Activated CD8-positive, alpha-beta T cell treated with anti-CD3 and anti-CD28 coated beads, Interleukin-2, amount 10 ng/mL, durations not matched to agents 7 days and 5 days (primary cell): ENCODE measurements at regions not wholly inside any gene's neighbourhood (a gene's known extent, or its start where the extent isn't known, plus 50 kb on each side); places are given as distances from the start of the nearest gene placed in this dataset.
"Not testable (repeated sequence)": the region's sequence is repeated elsewhere in the genome, so short reads cannot be mapped to it uniquely, and the experiment has no call there.

Source experiments
- ATAC-seq: fragments of 150-1000 bp; cut with Tn5 transposase; one replicate; pipeline ENCODE4 v1.10.0; 2021; ENCODE audit warnings: moderate library complexity
- CTCF ChIA-PET: fragments of 350-600 bp; sonication (Branson Sonifier 250); formaldehyde crosslinking; loops from one replicate; lab custom pipeline; 2021; ENCODE audit warnings: antibody characterized with exemption; lab: Charles Lee
- POLR2A ChIA-PET: fragments of 350-600 bp; sonication (Branson Sonifier 250); formaldehyde crosslinking; loops from one replicate; lab custom pipeline; 2021; ENCODE audit warnings: antibody characterized with exemption; lab: Charles Lee
- DNase-seq: peaks from one replicate; pipeline ENCODE4 v3.0.0-alpha.2; 2020
- H3K27ac Mint-ChIP-seq: one replicate; pipeline ENCODE4 v1.8.0; 2021; ENCODE audit warnings: mild to moderate bottlenecking, mixed read lengths
- H3K27me3 Mint-ChIP-seq: one replicate; pipeline ENCODE4 v1.8.0; 2021; ENCODE audit warnings: low read depth, mixed read lengths
- H3K36me3 Mint-ChIP-seq: one replicate; pipeline ENCODE4 v1.8.0; 2021; ENCODE audit warnings: low read depth, mixed read lengths
- H3K4me1 Mint-ChIP-seq: one replicate; pipeline ENCODE4 v1.8.0; 2021; ENCODE audit warnings: low read depth, mixed read lengths
- H3K4me3 Mint-ChIP-seq: one replicate; pipeline ENCODE4 v1.8.0; 2021; ENCODE audit warnings: mild to moderate bottlenecking, mixed read lengths
- H3K9me3 Mint-ChIP-seq: one replicate; pipeline ENCODE4 v1.8.0; 2022; ENCODE audit warnings: mixed read lengths; ENCODE audit not compliant: insufficient read depth

GRCh38 chr15:62908341-62908740 lies 134.2 kb upstream of the TPM1 start:
- H3K4me1 Mint-ChIP-seq, POLR2A ChIA-PET, H3K9me3 Mint-ChIP-seq, CTCF ChIA-PET, DNase-seq, H3K36me3 Mint-ChIP-seq, H3K27me3 Mint-ChIP-seq, ATAC-seq, H3K27ac Mint-ChIP-seq, H3K4me3 Mint-ChIP-seq: not testable (repeated sequence)

- no peak overlapping the region for H3K4me3 Mint-ChIP-seq
- H3K27me3 Mint-ChIP-seq: peaks cover 1% of the 10 kb centered on the region
- no peak for ATAC-seq
- ChIA-PET CTCF (no interaction called here), POLR2A (no interaction called here)
- no peak overlapping the region for H3K27ac Mint-ChIP-seq
- H3K4me1 Mint-ChIP-seq: no peaks in the 10 kb centered on the region
- DNase-seq: no peak
- H3K9me3 Mint-ChIP-seq: no peaks in the 10 kb centered on the region
- no peaks in the 10 kb centered on the region for H3K36me3 Mint-ChIP-seq
Measured at GRCh38 chr15:62909257-62909656, 133.3 kb upstream of the TPM1 start.

- ChIA-PET POLR2A (no interaction called here), CTCF (no interaction called here)
- Mint-ChIP-seq H3K27ac (no peak overlapping the region), H3K4me3 (no peak overlapping the region), H3K4me1 (no peaks in the 10 kb centered on the region), H3K9me3 (no peaks in the 10 kb centered on the region), H3K36me3 (no peaks in the 10 kb centered on the region), H3K27me3 (peaks cover 1% of the 10 kb centered on the region)
- ATAC-seq (no peak), DNase-seq (no peak)
Measured at GRCh38 chr15:62912282-62912681, 130.3 kb upstream of the TPM1 start.

- H3K36me3 Mint-ChIP-seq: no peaks in the 10 kb centered on the region
- no peak overlapping the region for H3K4me3 Mint-ChIP-seq
- no peak for ATAC-seq
- CTCF ChIA-PET: no interaction called here
- no peak overlapping the region for H3K27ac Mint-ChIP-seq
- H3K4me1 Mint-ChIP-seq: no peaks in the 10 kb centered on the region
- no peaks in the 10 kb centered on the region for H3K9me3 Mint-ChIP-seq
- POLR2A ChIA-PET: no interaction called here
- H3K27me3 Mint-ChIP-seq: peaks cover 3% of the 10 kb centered on the region
- no peak for DNase-seq
Measured at GRCh38 chr15:62912808-62913207, 129.7 kb upstream of the TPM1 start.

- DNase-seq (no peak), ATAC-seq (no peak)
- H3K27me3 Mint-ChIP-seq: peaks cover 3% of the 10 kb centered on the region
- no peaks in the 10 kb centered on the region for H3K9me3 Mint-ChIP-seq
- no peak overlapping the region for H3K27ac Mint-ChIP-seq
- CTCF ChIA-PET: no interaction called here
- POLR2A ChIA-PET: no interaction called here
- no peaks in the 10 kb centered on the region for H3K4me1 Mint-ChIP-seq
- H3K36me3 Mint-ChIP-seq: no peaks in the 10 kb centered on the region
- no peak overlapping the region for H3K4me3 Mint-ChIP-seq
Measured at GRCh38 chr15:62913246-62913645, 129.3 kb upstream of the TPM1 start.

- Mint-ChIP-seq H3K9me3 (no peaks in the 10 kb centered on the region), H3K4me1 (no peaks in the 10 kb centered on the region), H3K27me3 (peaks cover 3% of the 10 kb centered on the region), H3K36me3 (no peaks in the 10 kb centered on the region), H3K27ac (no peak overlapping the region), H3K4me3 (no peak overlapping the region)
- no peak for DNase-seq
- ATAC-seq: no peak
- ChIA-PET POLR2A (no interaction called here), CTCF (no interaction called here)
Measured at GRCh38 chr15:62914461-62915079, 128.0 kb upstream of the TPM1 start.

- H3K4me3 Mint-ChIP-seq: no peak overlapping the region
- peaks cover 18% of the 10 kb centered on the region for H3K27me3 Mint-ChIP-seq
- no peak overlapping the region for H3K27ac Mint-ChIP-seq
- DNase-seq: no peak
- no peak for ATAC-seq
- POLR2A ChIA-PET: no interaction called here
- no peaks in the 10 kb centered on the region for H3K9me3 Mint-ChIP-seq
- no peaks in the 10 kb centered on the region for H3K36me3 Mint-ChIP-seq
- CTCF ChIA-PET: no interaction called here
- no peaks in the 10 kb centered on the region for H3K4me1 Mint-ChIP-seq
Measured at GRCh38 chr15:62920682-62921502, 121.7 kb upstream of the TPM1 start.

GRCh38 chr15:62922514-62922913 lies 120.0 kb upstream of the TPM1 start:
- no peak for DNase-seq
- H3K36me3 Mint-ChIP-seq: no peaks in the 10 kb centered on the region
- POLR2A ChIA-PET: no interaction called here

GRCh38 chr15:62925875-62926274 lies 116.7 kb upstream of the TPM1 start:
- ChIA-PET POLR2A (no interaction called here), CTCF (no interaction called here)
- DNase-seq: no peak
- Mint-ChIP-seq H3K27ac (no peak overlapping the region), H3K4me1 (no peaks in the 10 kb centered on the region), H3K4me3 (no peak overlapping the region), H3K36me3 (no peaks in the 10 kb centered on the region), H3K9me3 (no peaks in the 10 kb centered on the region), H3K27me3 (peaks cover 28% of the 10 kb centered on the region)
- ATAC-seq: no peak

More at GRCh38 chr15:62922514-62922913, 120.0 kb upstream of the TPM1 start:
- H3K27me3 Mint-ChIP-seq: peaks cover 22% of the 10 kb centered on the region
- H3K27ac Mint-ChIP-seq: no peak overlapping the region
- H3K4me1 Mint-ChIP-seq: no peaks in the 10 kb centered on the region
- no peak for ATAC-seq
- CTCF ChIA-PET: no interaction called here
- H3K4me3 Mint-ChIP-seq: no peak overlapping the region
- H3K9me3 Mint-ChIP-seq: no peaks in the 10 kb centered on the region

GRCh38 chr15:62927196-62927595 lies 115.4 kb upstream of the TPM1 start:
- ChIA-PET POLR2A (no interaction called here), CTCF (interaction anchor here (0.6 kb wide), 1 partner anchor 27 kb away, joined by 3 read pairs; no protein-coding TSS in a partner anchor)
- Mint-ChIP-seq H3K4me3 (no peak overlapping the region), H3K27ac (no peak overlapping the region), H3K36me3 (no peaks in the 10 kb centered on the region), H3K4me1 (no peaks in the 10 kb centered on the region), H3K27me3 (peaks cover 32% of the 10 kb centered on the region), H3K9me3 (no peaks in the 10 kb centered on the region)
- no peak for DNase-seq
- no peak for ATAC-seq

- Mint-ChIP-seq H3K4me3 (no peak overlapping the region), H3K27ac (no peak overlapping the region), H3K4me1 (no peaks in the 10 kb centered on the region), H3K27me3 (peaks cover 37% of the 10 kb centered on the region), H3K9me3 (no peaks in the 10 kb centered on the region), H3K36me3 (no peaks in the 10 kb centered on the region)
- ATAC-seq (no peak), DNase-seq (no peak)
- CTCF ChIA-PET: interaction anchor here (0.6 kb wide), 1 partner anchor 28 kb away, joined by 3 read pairs; no protein-coding TSS in a partner anchor
- POLR2A ChIA-PET: no interaction called here
Measured at GRCh38 chr15:62927836-62928235, 114.7 kb upstream of the TPM1 start.

GRCh38 chr15:62928242-62928999 lies 114.1 kb upstream of the TPM1 start:
- Mint-ChIP-seq H3K27ac (no peak overlapping the region), H3K36me3 (no peaks in the 10 kb centered on the region)

More at GRCh38 chr15:62928242-62928999, 114.1 kb upstream of the TPM1 start:
- DNase-seq (no peak), ATAC-seq (no peak)
- H3K27me3 Mint-ChIP-seq: peaks cover 34% of the 10 kb centered on the region
- ChIA-PET POLR2A (no interaction called here), CTCF (no interaction called here)
- no peaks in the 10 kb centered on the region for H3K9me3 Mint-ChIP-seq
- no peak overlapping the region for H3K4me3 Mint-ChIP-seq
- H3K4me1 Mint-ChIP-seq: no peaks in the 10 kb centered on the region
